ENCODE measurements at regions not wholly inside any gene's neighbourhood (a gene's known extent, or its start where the extent isn't known, plus 50 kb on each side); places are given as distances from the start of the nearest gene placed in this dataset.
"Not testable (repeated sequence)": the region's sequence is repeated elsewhere in the genome, so short reads cannot be mapped to it uniquely, and the experiment has no call there.

- H3K4me1 ChIP-seq (ENCODE audit: insufficient read depth, low read length); POLR2A ChIA-PET (ENCODE audit: unreplicated experiment); H2AFZ ChIP-seq (ENCODE audit: low read length); H3K9ac ChIP-seq (ENCODE audit: low read length); BruUV-seq (replicated peaks); H3K27me3 ChIP-seq (ENCODE audit: low read length); H3K36me3 ChIP-seq (ENCODE audit: low read depth, low read length); H4K20me1 ChIP-seq (ENCODE audit: low read length); ATAC-seq; CTCF ChIA-PET; H3K4me2 ChIP-seq (ENCODE audit: low read length); H3K79me2 ChIP-seq (ENCODE audit: low read length); H3K9me2 ChIP-seq (replicated peaks; ENCODE audit: low read length); H3K9me3 ChIP-seq (ENCODE audit: low read length); DNase-seq; intact Hi-C loops (cut with micrococcal nuclease); H3K4me3 ChIP-seq (ENCODE audit: low read length); H3K27ac ChIP-seq (ENCODE audit: low read length); H3F3A ChIP-seq (ENCODE audit: low read length, unreplicated experiment): not testable (repeated sequence)
Measured at GRCh38 chr14:106768972-106769700, 1242.8 kb downstream of the TMEM121 start.

GRCh38 chr14:106770158-106770672 lies 1243.8 kb downstream of the TMEM121 start:
- H3K79me2 ChIP-seq (ENCODE audit: low read length); H3K4me3 ChIP-seq (ENCODE audit: low read length); H2AFZ ChIP-seq (ENCODE audit: low read length); intact Hi-C loops (cut with micrococcal nuclease); DNase-seq; H3K9ac ChIP-seq (ENCODE audit: low read length); H3K9me2 ChIP-seq (replicated peaks; ENCODE audit: low read length); H3K4me2 ChIP-seq (ENCODE audit: low read length); POLR2A ChIA-PET (ENCODE audit: unreplicated experiment); BruUV-seq (replicated peaks); H3K27ac ChIP-seq (ENCODE audit: low read length); H3K4me1 ChIP-seq (ENCODE audit: insufficient read depth, low read length); H3K9me3 ChIP-seq (ENCODE audit: low read length); ATAC-seq; H3F3A ChIP-seq (ENCODE audit: low read length, unreplicated experiment); H3K27me3 ChIP-seq (ENCODE audit: low read length); H3K36me3 ChIP-seq (ENCODE audit: low read depth, low read length); CTCF ChIA-PET; H4K20me1 ChIP-seq (ENCODE audit: low read length): not testable (repeated sequence)

- H3K27ac ChIP-seq (ENCODE audit: low read length); H3F3A ChIP-seq (ENCODE audit: low read length, unreplicated experiment); DNase-seq; H3K9ac ChIP-seq (ENCODE audit: low read length); ATAC-seq; H3K9me2 ChIP-seq (replicated peaks; ENCODE audit: low read length); H3K36me3 ChIP-seq (ENCODE audit: low read depth, low read length); H3K9me3 ChIP-seq (ENCODE audit: low read length); H3K4me3 ChIP-seq (ENCODE audit: low read length); H4K20me1 ChIP-seq (ENCODE audit: low read length); H3K79me2 ChIP-seq (ENCODE audit: low read length); CTCF ChIA-PET; POLR2A ChIA-PET (ENCODE audit: unreplicated experiment); H3K4me2 ChIP-seq (ENCODE audit: low read length); H2AFZ ChIP-seq (ENCODE audit: low read length); intact Hi-C loops (cut with micrococcal nuclease); H3K4me1 ChIP-seq (ENCODE audit: insufficient read depth, low read length); BruUV-seq (replicated peaks); H3K27me3 ChIP-seq (ENCODE audit: low read length): not testable (repeated sequence)
Measured at GRCh38 chr14:106774889-106775480, 1248.6 kb downstream of the TMEM121 start.

GRCh38 chr14:106776395-106776983 lies 1250.1 kb downstream of the TMEM121 start:
- no peak for DNase-seq
- no peaks in the 10 kb centered on the region for H3K36me3 ChIP-seq (ENCODE audit: low read depth, low read length)

More at GRCh38 chr14:106776395-106776983, 1250.1 kb downstream of the TMEM121 start:
- Histone ChIP-seq H3K79me2 (ENCODE audit: low read length) (no peaks in the 10 kb centered on the region), H3F3A (ENCODE audit: low read length, unreplicated experiment) (no peaks in the 10 kb centered on the region), H3K27ac (ENCODE audit: low read length) (no peak overlapping the region), H3K27me3 (ENCODE audit: low read length) (no peaks in the 10 kb centered on the region), H3K9me2 (replicated peaks; ENCODE audit: low read length) (no peaks in the 10 kb centered on the region), H3K4me2 (ENCODE audit: low read length) (no peak overlapping the region), H3K9me3 (ENCODE audit: low read length) (0 out of 2 replicates have a peak, but pooled peaks cover 8% of the 10 kb centered on the region), H2AFZ (ENCODE audit: low read length) (no peak overlapping the region), H3K4me1 (ENCODE audit: insufficient read depth, low read length) (no peaks in the 10 kb centered on the region), H3K4me3 (ENCODE audit: low read length) (no peak overlapping the region), H4K20me1 (ENCODE audit: low read length) (no peaks in the 10 kb centered on the region), H3K9ac (ENCODE audit: low read length) (no peak overlapping the region)
- TF ChIP-seq CTCF (conservative IDR thresholded peaks at IDR 0.05; ENCODE audit: low read depth, low read length) (no peak), EZH2 (IDR thresholded peaks at IDR 0.05; ENCODE audit: low read length, unreplicated experiment) (no peak), EZH2phosphoT487 (IDR thresholded peaks at IDR 0.05; ENCODE audit: borderline replicate concordance, low read length) (no peak)
- intact Hi-C loops (cut with micrococcal nuclease): no loop called here
- no TSS peak for BruUV-seq (replicated peaks)
- ChIA-PET POLR2A (ENCODE audit: unreplicated experiment) (no interaction called here), CTCF (no interaction called here)
- no peak for ATAC-seq
